ENCODE measurements at regions not wholly inside any gene's neighbourhood (a gene's known extent, or its start where the extent isn't known, plus 50 kb on each side); places are given as distances from the start of the nearest gene placed in this dataset.
"Not testable (repeated sequence)": the region's sequence is repeated elsewhere in the genome, so short reads cannot be mapped to it uniquely, and the experiment has no call there.

GRCh38 chr9:61386816-61387102, 196.9 kb downstream of the SPATA31A7 start:
- not testable (repeated sequence) for TF ChIP-seq CTCF (IDR thresholded peaks at IDR 0.05); MXD4 (CRISPR knock-in tag; IDR thresholded peaks at IDR 0.05; ENCODE audit: borderline replicate concordance); CREB1 (CRISPR knock-in tag; IDR thresholded peaks at IDR 0.05); TEAD4 (CRISPR knock-in tag; IDR thresholded peaks at IDR 0.05)
